COLO668 (cell line): ENCODE measurements at regions not wholly inside any gene's neighbourhood (a gene's known extent, or its start where the extent isn't known, plus 50 kb on each side); places are given as distances from the start of the nearest gene placed in this dataset.

ENCODE experiments used
- DNase-seq: peaks from one replicate; lab custom pipeline; 2025; ENCODE audit not compliant: unreplicated experiment; lab: John Stamatoyannopoulos, UW

- DNase-seq, result no peak
These were observed 143.6 kb downstream of the MAFB start for GRCh38 chr20:40545478-40545877.

DNA sequence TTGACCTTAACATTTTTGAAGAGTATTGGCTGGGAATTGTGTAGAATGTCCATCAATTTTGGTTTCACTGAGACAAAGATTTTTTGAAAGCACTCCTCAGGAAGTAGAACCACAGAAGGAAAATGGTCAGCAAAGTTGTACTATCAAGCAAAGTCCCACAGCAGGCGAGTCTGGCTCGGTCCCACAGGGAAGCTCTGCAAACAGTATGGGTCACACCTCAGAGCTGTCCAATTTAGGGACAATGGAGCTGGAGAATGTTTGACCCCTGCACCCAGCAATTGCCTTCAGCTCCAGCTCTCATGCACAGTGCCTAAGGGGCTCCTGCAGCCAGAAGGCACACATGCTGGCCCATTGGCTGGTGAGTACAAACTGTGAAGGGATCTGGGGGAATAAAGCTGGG, 147.0 kb downstream of the MAFB start:
- no peak for DNase-seq

DNA sequence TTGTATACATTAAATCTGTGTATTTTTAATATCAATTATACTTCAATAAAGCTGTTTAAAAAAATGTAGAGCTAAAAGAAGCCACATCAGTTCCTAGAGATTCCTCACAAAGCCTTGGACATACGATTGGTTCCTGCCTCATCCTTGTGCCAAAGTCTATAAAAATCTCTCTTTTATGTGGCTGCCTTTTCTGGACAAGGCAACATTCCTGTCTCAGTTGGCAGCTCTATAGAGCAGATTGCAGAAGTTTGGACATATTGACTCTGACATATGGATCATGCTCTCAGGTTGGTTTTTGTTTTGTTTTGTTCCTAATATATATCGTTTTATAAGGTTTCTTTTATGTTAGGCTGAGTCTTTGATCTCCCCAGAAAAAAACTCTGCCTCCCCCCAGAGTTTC, 148.9 kb downstream of the MAFB start:
- DNase-seq, result no peak

DNA sequence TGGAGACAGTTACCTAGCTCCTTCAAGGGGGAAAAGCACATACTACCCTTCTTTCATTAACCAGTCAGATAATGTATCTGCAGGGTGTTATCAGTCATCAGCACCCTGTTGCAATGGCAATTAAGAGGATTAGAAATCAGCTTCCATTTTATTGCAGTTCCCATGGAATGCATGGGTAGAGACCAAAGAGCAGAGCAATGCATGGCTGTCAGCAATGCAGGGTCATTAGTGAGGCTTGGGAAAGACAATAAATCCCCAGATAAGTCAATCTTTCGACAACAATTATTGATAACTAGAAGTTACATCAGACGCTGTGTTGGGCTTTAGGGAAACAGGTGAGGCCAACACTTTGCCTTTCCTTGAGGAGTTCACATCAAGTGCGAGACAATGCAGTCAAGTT, 150.9 kb downstream of the MAFB start:
- no peak for DNase-seq

- DNase-seq, result no peak
These were observed 152.2 kb downstream of the MAFB start for GRCh38 chr20:40536808-40537207.

DNA sequence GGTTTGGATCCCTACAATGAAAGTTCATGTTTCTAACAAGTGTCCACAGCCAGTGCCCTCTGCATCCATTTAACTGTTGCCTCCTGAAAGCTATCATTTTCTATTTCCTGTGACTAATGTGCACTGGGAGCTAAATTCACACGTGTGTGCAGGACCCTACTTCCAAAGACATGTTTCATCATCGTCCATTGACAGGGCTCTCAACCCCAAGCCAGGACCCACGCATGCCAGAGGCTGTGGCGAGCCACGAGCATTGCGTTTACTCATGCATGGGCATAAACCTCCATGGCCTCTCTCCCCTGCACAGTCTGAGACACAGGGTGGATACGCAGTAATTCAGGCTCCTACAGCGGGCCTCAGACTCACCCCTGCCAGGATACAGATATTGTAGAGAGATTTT, 153.2 kb downstream of the MAFB start:
- no peak for DNase-seq

DNA sequence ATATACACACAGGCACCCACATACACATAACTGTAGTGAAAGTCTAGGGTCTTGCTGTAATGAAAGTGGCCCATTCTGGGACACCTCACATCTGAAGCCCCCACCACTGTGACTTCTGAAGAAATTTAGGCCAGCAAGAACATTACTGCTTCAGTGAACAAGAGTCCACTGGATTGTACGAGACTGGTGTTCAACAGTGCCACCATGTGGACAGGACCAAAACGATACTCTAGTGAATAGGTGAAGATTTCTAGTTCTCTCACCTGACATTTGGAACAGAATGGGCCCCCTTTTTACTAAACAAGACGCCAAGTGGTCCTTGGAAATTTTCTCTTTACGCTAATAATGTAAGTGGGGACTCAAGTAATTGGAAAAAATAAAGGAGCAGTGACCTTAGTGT, 156.9 kb downstream of the MAFB start:
- DNase-seq, result peak; percentile 8

- DNase-seq, result no peak
These were observed 163.7 kb downstream of the MAFB start for GRCh38 chr20:40525351-40525750.

DNA sequence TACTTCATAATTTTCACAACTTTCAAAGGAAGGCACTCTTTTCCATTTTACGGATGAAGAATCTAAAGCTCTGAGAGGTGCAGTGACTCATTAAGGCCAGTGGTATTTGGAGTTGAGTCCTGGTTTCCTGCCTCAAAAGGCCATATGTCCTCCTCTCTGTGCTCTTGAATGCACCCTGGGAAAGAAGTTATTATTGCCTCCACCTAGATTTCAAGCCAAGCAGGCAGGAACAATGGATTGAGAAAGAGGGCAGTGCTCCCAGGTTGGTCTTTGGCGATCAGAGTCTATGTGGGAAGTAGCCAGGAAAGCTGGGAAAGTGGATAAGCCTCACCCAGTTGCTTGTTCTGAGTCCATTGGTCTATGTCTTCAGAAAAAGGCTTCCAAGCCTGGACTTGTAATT, 165.0 kb downstream of the MAFB start:
- no peak for DNase-seq

DNA sequence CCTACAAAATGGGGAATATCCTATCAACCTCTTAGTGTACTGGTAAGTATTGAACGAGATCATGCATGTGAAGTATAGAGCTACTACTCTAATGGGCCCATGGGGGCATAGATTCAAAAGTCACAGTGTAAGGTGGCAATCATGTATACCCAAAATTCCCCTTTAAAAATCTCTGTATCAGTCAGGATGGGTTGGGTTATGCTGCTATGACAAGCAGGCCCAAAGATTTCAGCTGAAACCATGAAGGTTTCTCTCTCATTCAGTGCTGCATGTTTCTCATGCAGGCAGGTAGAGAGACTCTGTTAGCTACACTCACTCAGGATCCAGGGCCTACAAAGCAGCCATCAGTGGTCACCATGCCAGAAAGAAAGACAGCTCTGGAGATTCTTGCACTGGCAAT, 166.6 kb downstream of the MAFB start:
- no peak for DNase-seq

GRCh38 chr20:40521962-40522361, 167.1 kb downstream of the MAFB start:
- no peak for DNase-seq

DNA sequence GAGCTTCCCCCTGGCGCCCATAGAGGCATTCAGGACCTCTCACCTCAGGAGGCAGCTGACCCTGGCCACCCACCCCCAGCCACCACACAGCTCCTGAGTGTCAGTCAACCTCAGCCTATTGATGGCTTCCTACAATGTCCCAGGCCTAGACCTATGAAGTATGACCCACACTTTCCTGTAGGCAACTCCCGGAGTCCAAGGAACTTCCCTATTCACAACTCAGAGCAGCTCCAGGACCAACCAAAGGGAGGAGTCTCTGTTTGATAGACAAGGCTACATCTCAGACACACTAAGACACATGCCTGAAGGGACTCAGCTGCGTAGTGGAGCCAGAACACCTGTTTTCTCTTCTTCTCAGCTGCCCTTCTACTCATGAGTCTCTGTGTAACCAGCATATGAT, 169.1 kb downstream of the MAFB start:
- DNase-seq, result no peak

DNA sequence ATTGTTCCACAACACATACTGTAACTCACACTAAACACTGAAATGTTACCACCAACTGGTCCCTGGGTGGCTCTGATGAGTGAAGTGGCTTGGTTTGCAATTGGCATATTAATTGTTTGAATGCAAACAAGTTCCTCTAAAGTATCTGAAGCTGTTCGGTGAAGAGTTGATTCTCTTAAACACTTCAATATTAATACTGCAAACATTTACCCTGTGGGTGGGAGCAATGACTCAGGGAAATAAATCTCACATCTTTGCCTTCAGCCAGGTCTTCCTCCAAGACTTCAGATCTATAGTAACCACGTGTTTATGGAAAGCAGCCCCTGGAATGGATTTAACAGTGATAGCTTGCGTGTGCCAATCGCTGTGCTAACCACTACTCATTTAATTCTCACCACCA, 176.0 kb downstream of the MAFB start:
- no peak for DNase-seq

DNA sequence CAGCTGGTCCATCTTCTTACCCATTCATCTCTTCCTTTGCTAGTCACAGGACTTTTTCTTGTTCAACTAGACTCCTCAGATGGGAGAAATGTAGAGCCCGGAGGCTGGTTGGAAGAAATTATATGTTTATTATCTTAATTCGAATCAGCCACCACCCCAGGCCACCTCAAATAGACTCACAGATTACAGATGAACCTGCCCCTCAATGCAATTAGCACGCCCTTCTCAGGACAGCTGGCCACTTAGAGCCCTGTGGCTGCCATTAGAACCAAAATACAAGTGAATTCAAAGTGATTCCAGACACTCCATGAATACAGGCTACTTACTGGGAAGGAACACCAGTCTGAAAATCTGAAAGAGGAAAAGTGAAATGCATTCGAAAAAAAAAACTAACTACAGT, 176.4 kb downstream of the MAFB start:
- DNase-seq, result no peak

DNA sequence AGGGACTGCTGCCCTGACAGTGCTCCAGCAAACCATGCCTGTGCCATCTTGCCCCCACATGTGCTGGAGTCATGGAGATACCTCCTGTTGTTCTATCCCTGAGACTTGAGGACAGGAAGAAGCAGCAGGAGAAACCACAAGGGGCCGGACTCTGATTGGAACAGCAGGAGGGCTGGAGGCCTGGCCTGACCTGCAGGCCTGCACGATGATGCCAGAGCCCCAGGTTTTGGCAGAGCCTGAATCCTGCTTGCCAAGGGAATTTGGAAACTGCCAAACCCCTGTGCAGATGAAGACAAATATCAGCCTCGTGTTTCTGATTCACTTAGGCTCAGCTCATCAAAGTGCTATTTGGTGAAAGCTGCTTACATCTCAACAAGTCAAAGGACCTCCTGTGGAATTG, 177.6 kb downstream of the MAFB start:
- no peak for DNase-seq

DNA sequence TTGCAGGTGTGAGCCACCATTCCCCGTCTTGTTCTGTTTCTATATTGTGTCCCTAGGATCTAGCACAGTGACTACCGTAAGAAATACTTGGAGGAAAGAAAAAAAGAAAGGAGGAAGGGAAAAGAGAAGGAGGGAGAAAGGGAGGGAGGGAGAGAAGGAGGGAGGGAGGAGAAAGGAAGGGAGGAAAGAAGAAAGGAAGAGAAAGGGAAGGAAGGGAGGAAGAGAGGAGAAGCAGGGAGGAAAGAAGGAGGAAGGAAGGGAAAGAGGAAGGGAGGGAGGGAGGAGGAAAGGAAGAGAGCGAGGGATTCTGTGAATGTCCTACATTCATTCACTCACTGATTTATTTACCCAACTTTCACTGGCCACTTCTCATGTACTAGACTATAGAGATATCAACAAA, 178.4 kb downstream of the MAFB start:
- DNase-seq, result no peak

DNA sequence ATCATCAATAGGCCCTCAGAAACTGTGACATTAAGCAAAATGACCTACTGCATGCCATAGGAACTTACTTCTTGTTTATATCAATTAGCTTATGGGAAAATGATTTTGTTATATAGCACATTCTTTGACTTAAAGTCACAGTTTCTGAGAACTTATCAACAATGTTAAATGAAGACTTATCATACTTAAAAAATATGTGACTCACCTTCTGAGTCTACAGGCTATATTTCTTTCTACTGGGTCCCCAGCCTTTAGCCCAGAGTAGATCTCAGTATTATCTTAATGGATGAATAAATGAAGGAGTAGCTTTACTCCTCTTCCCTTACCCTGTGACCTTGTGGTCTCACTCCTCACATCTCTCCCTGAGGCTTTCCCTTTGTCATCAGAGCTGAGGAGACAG, 180.2 kb downstream of the MAFB start:
- DNase-seq, result no peak

- DNase-seq, result no peak
These were observed 182.5 kb downstream of the MAFB start for GRCh38 chr20:40506537-40506939.

DNA sequence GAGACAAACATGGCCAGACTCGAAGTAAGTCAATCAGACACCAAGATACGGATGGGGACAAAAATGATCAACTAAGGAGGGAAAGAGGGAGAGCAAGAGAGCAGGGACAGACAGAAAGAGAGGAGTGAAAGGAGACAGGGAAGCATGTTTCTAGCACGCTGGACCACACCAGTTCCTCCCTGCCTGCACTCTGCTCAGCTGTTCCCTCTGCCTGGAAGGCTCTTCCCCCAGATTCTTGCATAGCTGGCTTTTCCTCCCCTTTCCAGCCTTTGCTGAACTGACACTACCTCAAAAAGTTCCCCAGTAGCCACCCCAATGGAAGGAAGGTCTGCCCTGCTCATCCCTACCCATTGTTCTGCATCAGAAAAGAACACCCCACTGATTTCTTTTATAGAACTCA, 185.9 kb downstream of the MAFB start:
- no peak for DNase-seq

- no peak for DNase-seq
These were observed 186.5 kb downstream of the MAFB start for GRCh38 chr20:40502576-40502975.

DNA sequence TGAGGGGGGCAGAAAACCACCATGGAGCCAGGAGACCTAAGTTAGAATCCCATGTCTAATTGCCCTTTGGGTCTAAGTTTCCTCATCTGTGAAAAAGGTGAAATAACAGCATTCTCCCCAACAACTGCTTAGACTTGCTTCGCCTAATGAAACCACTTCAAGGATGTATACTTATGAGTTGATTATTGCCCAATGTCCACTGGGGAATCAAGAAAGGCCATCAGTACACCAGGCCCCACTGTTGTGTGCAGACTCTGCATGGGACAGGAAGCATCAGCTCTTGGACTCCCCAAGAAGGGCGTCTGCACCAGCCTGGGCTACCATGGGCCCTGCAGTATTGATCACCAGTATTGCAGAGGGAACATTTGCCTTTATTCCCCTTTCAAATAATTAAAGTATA, 189.6 kb downstream of the MAFB start:
- no peak for DNase-seq

DNA sequence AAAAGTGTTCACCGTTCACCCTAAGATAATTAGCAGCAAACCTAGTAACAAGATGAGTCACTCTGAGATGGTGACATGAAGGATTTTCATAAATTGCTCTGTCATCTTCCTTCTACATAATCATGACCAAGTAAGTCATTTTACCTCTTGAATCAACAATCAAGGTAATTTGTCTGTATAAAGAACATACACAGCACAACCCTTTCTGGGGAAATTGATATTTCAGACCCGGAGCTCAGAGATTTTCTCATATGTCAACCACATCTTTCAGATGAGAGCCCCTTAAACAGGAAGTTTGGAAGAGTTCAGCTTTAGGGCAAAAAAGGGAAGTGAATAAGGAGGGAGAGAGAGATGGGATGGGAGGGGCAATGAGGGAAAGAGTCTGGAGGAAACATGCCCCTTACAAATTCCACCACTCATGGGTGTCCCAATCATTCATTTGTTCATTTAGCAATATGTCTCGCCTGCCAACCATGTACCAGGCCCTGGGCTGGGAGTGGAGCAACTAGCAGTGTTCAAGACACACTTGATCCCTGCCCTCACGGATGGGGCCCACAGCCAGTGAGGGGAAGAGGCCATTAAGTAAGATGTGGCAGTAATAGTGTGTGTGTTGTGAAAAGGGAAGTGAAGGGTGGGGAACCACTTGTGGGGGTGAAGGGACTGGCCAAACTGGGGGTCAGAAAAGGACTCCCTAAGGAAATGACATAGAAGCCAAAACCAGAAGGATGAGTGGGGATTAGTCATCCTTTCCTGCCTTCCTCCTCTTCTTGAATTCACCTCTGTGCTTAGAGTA, 190.9 kb downstream of the MAFB start:
- DNase-seq, result no peak

- DNase-seq, result no peak
These were observed 193.1 kb downstream of the MAFB start for GRCh38 chr20:40495956-40496355.
